ENCODE measurements at regions not wholly inside any gene's neighbourhood (a gene's known extent, or its start where the extent isn't known, plus 50 kb on each side); places are given as distances from the start of the nearest gene placed in this dataset.

DNA sequence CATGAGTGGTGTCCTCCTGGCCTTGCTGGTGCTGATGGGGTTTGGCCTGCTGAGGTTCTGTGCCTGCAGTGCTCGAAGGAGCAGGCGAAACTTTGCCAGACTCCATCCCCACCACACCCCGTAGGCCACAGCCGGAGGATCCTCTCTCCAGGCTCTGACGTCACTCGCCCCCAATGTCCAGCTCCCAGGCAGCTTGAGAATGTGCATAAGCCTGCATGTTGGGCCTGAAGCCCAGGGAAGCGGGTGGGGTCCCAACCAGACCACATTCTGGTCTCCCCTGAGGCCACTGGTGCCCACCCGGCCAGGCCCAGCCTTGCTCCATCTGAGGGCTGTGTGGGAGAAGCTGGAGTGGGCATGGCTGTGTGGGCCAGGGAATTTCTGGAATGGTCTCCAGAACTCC lies 109.8 kb downstream of the ASB7 start:
- H3K4me1 ChIP-seq: peaks cover 9 to 23% of the 10 kb centered on the region in 2 donors
- no peaks in the 10 kb centered on the region for H3K27me3 ChIP-seq
- no peaks in the 10 kb centered on the region for H3K9me3 ChIP-seq
- no peak for DNase-seq
- WGBS, 2 donors: 88 to 94% methylated on average over 3 to 8 of the region's 8 CpGs
- H3K4me3 ChIP-seq (replicated peaks in 1 of 3): no peak overlapping the region
- no peak overlapping the region for H3K27ac ChIP-seq
- intact Hi-C loops (cut with DNase I): no loop called here
- no peak for TF ChIP-seq POLR2A (IDR thresholded peaks at IDR 0.05)
- TF ChIP-seq, protein P1, sequence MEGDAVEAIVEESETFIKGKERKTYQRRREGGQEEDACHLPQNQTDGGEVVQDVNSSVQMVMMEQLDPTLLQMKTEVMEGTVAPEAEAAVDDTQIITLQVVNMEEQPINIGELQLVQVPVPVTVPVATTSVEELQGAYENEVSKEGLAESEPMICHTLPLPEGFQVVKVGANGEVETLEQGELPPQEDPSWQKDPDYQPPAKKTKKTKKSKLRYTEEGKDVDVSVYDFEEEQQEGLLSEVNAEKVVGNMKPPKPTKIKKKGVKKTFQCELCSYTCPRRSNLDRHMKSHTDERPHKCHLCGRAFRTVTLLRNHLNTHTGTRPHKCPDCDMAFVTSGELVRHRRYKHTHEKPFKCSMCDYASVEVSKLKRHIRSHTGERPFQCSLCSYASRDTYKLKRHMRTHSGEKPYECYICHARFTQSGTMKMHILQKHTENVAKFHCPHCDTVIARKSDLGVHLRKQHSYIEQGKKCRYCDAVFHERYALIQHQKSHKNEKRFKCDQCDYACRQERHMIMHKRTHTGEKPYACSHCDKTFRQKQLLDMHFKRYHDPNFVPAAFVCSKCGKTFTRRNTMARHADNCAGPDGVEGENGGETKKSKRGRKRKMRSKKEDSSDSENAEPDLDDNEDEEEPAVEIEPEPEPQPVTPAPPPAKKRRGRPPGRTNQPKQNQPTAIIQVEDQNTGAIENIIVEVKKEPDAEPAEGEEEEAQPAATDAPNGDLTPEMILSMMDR (IDR thresholded peaks at IDR 0.05): no peak
- no peaks in the 10 kb centered on the region for H3K36me3 ChIP-seq

DNA sequence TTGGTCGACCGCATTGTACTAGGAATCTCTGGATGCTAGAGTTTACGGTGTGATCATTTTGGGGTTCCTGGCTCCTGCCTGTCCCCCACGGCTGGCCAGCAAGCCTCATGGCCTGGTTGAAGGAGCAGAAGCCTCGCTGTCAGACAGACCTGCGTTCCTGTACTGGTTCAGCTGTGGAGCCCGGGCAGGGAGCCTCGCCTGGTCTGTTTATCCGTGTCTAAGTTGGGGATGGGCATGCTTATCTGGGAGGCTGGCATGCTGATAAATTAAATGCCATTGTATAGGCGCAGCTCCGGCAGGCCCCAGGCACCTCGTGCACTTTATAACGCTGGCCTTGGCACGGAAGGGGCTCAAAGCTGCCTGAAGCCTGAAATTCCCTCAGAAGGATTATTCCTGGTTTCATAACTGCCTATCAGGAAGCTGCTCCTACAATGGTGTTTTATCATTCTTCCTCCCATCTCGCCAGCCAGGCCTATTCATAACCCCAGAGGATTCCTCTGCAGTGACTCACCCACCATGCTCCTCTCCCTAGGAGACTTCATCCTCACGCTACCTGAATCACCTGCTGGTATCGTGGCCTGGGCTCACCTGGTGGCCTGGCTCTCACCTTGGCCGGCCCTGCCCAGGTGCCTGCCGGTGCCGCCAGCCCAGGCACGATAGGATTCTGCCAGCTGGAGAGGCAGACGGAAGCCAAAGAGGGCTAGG lies 110.9 kb downstream of the ASB7 start:
- DNase-seq: no peak
- H3K9me3 ChIP-seq: no peaks in the 10 kb centered on the region
- H3K27me3 ChIP-seq: no peaks in the 10 kb centered on the region
- H3K4me3 ChIP-seq (replicated peaks in 1 of 3): no peak overlapping the region
- intact Hi-C loops (cut with DNase I): no loop called here
- no peak overlapping the region for H3K27ac ChIP-seq
- TF ChIP-seq, protein P1 (IDR thresholded peaks at IDR 0.05): no peak
- no peak for TF ChIP-seq POLR2A (IDR thresholded peaks at IDR 0.05)
- H3K36me3 ChIP-seq: no peaks in the 10 kb centered on the region
- peaks cover 9 to 23% of the 10 kb centered on the region in 2 donors for H3K4me1 ChIP-seq
- 89 to 94% methylated on average over 19 to 22 of the region's 22 CpGs for WGBS, 2 donors

- H3K4me3 ChIP-seq (replicated peaks in 1 of 3): no peak overlapping the region
- H3K4me1 ChIP-seq: peaks cover 9 to 23% of the 10 kb centered on the region in 2 donors
- 61 to 67% methylated on average over 10 to 12 of the region's 13 CpGs for WGBS, 2 donors
- H3K36me3 ChIP-seq: no peaks in the 10 kb centered on the region
- H3K27ac ChIP-seq: no peak overlapping the region
- intact Hi-C loops (cut with DNase I): no loop called here
- no peaks in the 10 kb centered on the region for H3K27me3 ChIP-seq
- no peaks in the 10 kb centered on the region for H3K9me3 ChIP-seq
- DNase-seq: peak in 1 of 2 donors; percentile 24
- no peak for TF ChIP-seq POLR2A (IDR thresholded peaks at IDR 0.05)
- TF ChIP-seq, protein P1 (IDR thresholded peaks at IDR 0.05): no peak
Observed at GRCh38 chr15:100714034-100714748, 111.8 kb downstream of the ASB7 start.

- Histone ChIP-seq H3K4me1 (peaks cover 9 to 23% of the 10 kb centered on the region in 2 donors), H3K27me3 (no peaks in the 10 kb centered on the region), H3K27ac (no peak overlapping the region), H3K4me3 (replicated peaks in 1 of 3) (no peak overlapping the region), H3K9me3 (no peaks in the 10 kb centered on the region), H3K36me3 (no peaks in the 10 kb centered on the region)
- 41 to 47% methylated on average over 14 of the region's 14 CpGs for WGBS, 2 donors
- DNase-seq: peak; percentile 35 to 44
- TF ChIP-seq, protein P1 (IDR thresholded peaks at IDR 0.05): no peak
- TF ChIP-seq POLR2A (IDR thresholded peaks at IDR 0.05): no peak
- intact Hi-C loops (cut with DNase I): no loop called here
Observed at GRCh38 chr15:100714749-100715342, 112.5 kb downstream of the ASB7 start.

All from thyroid gland (tissue), 4 donors.